Stomach (tissue), 8 donors: ENCODE measurements at regions not wholly inside any gene's neighbourhood (a gene's known extent, or its start where the extent isn't known, plus 50 kb on each side); places are given as distances from the start of the nearest gene placed in this dataset.

Source experiments
- DNase-seq, 2 donors: peaks; one replicate each; pipeline versions ENCODE4 v3.0.0 to v3.0.0-alpha.2; 2013 to 2019
- H3K27ac ChIP-seq, 5 donors: fragments of 200-600 bp in 4 of 5; sonication (generic) in 4 of 5; one replicate each; pipeline ENCODE4 v1.5.1; 2013 to 2019; ENCODE audit warnings: mild to moderate bottlenecking in 1 of 5, moderate library complexity in 1 of 5
- H3K27me3 ChIP-seq, 3 donors: fragments of 200-600 bp; sonication (generic); one replicate each; pipeline ENCODE4 v1.5.1; 2017 to 2019; ENCODE audit warnings: mixed run types in 1 of 3
- H3K36me3 ChIP-seq, 4 donors: fragments of 200-600 bp; sonication (generic); 1 replicate in 3 of 4; 2 replicates in 1 of 4; pipeline ENCODE4 v1.5.1; 2016 to 2019
- H3K4me1 ChIP-seq, 4 donors: fragments of 200-600 bp; sonication (generic); one replicate each; pipeline ENCODE4 v1.5.1; 2016 to 2019
- H3K4me3 ChIP-seq, 4 donors: fragments of 200-600 bp; sonication (generic) in 3 of 4; one replicate each; pipeline ENCODE4 v1.5.1; 2016 to 2019; ENCODE audit warnings: mild to moderate bottlenecking in 1 of 4
- H3K9me3 ChIP-seq, 4 donors: fragments of 200-600 bp; sonication (generic); one replicate each; pipeline ENCODE4 v1.5.1; 2016 to 2019
- CTCF ChIP-seq, 7 experiments: fragments of 450-650 bp in 4 of 7; fragments of 200-600 bp in 3 of 7; sonication (generic) in 3 of 7; IDR thresholded peaks; one replicate each; pipeline ENCODE4 v1.5.1; 2016 to 2019; ENCODE audit warnings: antibody characterized with exemption in 7 of 7, control low read depth in 2 of 7, mild to moderate bottlenecking in 1 of 7
- EP300 ChIP-seq: sonication (generic); formaldehyde crosslinking; IDR thresholded peaks from one replicate; pipeline ENCODE4 v1.6.1; 2017; ENCODE audit warnings: antibody characterized with exemption
- POLR2A ChIP-seq, 4 donors: fragments of 450-650 bp; IDR thresholded peaks; one replicate each; pipeline ENCODE4 v1.6.1; 2016; ENCODE audit warnings: antibody characterized with exemption in 4 of 4, control low read depth in 2 of 4, mild to moderate bottlenecking in 1 of 4, moderate library complexity in 1 of 4
- POLR2AphosphoS5 ChIP-seq, 3 donors: sonication (generic); formaldehyde crosslinking; IDR thresholded peaks; one replicate each; pipeline ENCODE4 v1.6.1; 2016; ENCODE audit warnings: antibody characterized with exemption in 3 of 3
- WGBS, 5 donors: extraction: QIAGEN DNeasy Blood & Tissue Kit in 3 of 5; methylation state at CpG; one replicate each; pipeline versions ENCODE4 v1.1.5 to v1.1.7; 2013 to 2018; 5-methylcytosine and 5-hydroxymethylcytosine counted together
- intact Hi-C: fragments of 100-400 bp; cut with DNase I; formaldehyde crosslinking; loops from one replicate; pipeline ENCODE4 v1.15.1; 2023; ENCODE audit warnings: low total_unique reads
- donor health status: healthy with polysubstance abuse.
- donor health status: Bipolar disorder and iron deficiency.
- donor health status: healthy.

GRCh38 chr13:80022146-80022545, 318.8 kb downstream of the SPRY2 start:
- H3K4me1 ChIP-seq = no peaks in the 10 kb centered on the region
- H3K27ac ChIP-seq = no peak overlapping the region
- no peak for DNase-seq
- H3K36me3 ChIP-seq = no peaks in the 10 kb centered on the region
- TF ChIP-seq POLR2AphosphoS5 (IDR thresholded peaks at IDR 0.05) (no peak), CTCF (IDR thresholded peaks at IDR 0.05) (no peak), POLR2A (IDR thresholded peaks at IDR 0.05) (no peak), EP300 (no peak)
- 31 to 53% (median 51%) methylated on average over 3 of the region's 3 CpGs for WGBS, 5 donors
- H3K4me3 ChIP-seq = no peak overlapping the region
- H3K9me3 ChIP-seq = no peaks in the 10 kb centered on the region
- intact Hi-C loops = no loop called here
- H3K27me3 ChIP-seq = no peaks in the 10 kb centered on the region

GRCh38 chr13:80012251-80012650, 328.7 kb downstream of the SPRY2 start:
- H3K27me3 ChIP-seq = no peaks in the 10 kb centered on the region
- no peaks in the 10 kb centered on the region for H3K9me3 ChIP-seq
- H3K4me3 ChIP-seq = no peak overlapping the region
- intact Hi-C loops = no loop called here
- no peak overlapping the region for H3K27ac ChIP-seq
- no peak for TF ChIP-seq POLR2A (IDR thresholded peaks at IDR 0.05)
- TF ChIP-seq EP300 = no peak
- no peak for TF ChIP-seq CTCF (IDR thresholded peaks at IDR 0.05)
- no peak for TF ChIP-seq POLR2AphosphoS5 (IDR thresholded peaks at IDR 0.05)
- peaks cover 8 to 29% (median 19%) of the 10 kb centered on the region in 4 donors for H3K4me1 ChIP-seq
- no peaks in the 10 kb centered on the region for H3K36me3 ChIP-seq
- 45 to 63% (median 58%) methylated on average over 1 of the region's 1 CpG for WGBS, 5 donors
- no peak for DNase-seq

GRCh38 chr13:80011448-80012212, 329.3 kb downstream of the SPRY2 start:
- peak overlapping the region in 1 of 5 donors; percentile 6 for H3K27ac ChIP-seq
- no peaks in the 10 kb centered on the region for H3K27me3 ChIP-seq
- H3K4me3 ChIP-seq = no peak overlapping the region
- peak in 1 of 3 donors; percentile 12 for TF ChIP-seq POLR2AphosphoS5 (IDR thresholded peaks at IDR 0.05)
- no peak for TF ChIP-seq EP300
- no peak for TF ChIP-seq CTCF (IDR thresholded peaks at IDR 0.05)
- no peak for TF ChIP-seq POLR2A (IDR thresholded peaks at IDR 0.05)
- H3K9me3 ChIP-seq = no peaks in the 10 kb centered on the region
- WGBS, 5 donors = 29 to 40% (median 30%) methylated on average over 5 of the region's 5 CpGs
- H3K4me1 ChIP-seq = peaks cover 8 to 29% (median 19%) of the 10 kb centered on the region in 4 donors
- intact Hi-C loops = no loop called here
- peak; percentile 44 to 51 for DNase-seq
- H3K36me3 ChIP-seq = no peaks in the 10 kb centered on the region

GRCh38 chr13:80010846-80011245, 330.1 kb downstream of the SPRY2 start:
- no peak overlapping the region for H3K27ac ChIP-seq
- DNase-seq = no peak

More at GRCh38 chr13:80010846-80011245, 330.1 kb downstream of the SPRY2 start:
- H3K9me3 ChIP-seq = no peaks in the 10 kb centered on the region
- no peaks in the 10 kb centered on the region for H3K36me3 ChIP-seq
- intact Hi-C loops = no loop called here
- H3K4me3 ChIP-seq = no peak overlapping the region
- WGBS, 5 donors = 83 to 89% (median 86%) methylated on average over 4 of the region's 4 CpGs
- no peaks in the 10 kb centered on the region for H3K27me3 ChIP-seq
- TF ChIP-seq POLR2AphosphoS5 (IDR thresholded peaks at IDR 0.05) (no peak), EP300 (no peak), CTCF (IDR thresholded peaks at IDR 0.05) (no peak), POLR2A (IDR thresholded peaks at IDR 0.05) (no peak)
- H3K4me1 ChIP-seq = peaks cover 8 to 29% (median 19%) of the 10 kb centered on the region in 4 donors
